Sigmoid colon (tissue), 6 donors: ENCODE measurements at regions not wholly inside any gene's neighbourhood (a gene's known extent, or its start where the extent isn't known, plus 50 kb on each side); places are given as distances from the start of the nearest gene placed in this dataset.

ENCODE experiments used
- DNase-seq: peaks from one replicate; pipeline ENCODE4 v3.0.0-alpha.2; 2019
- H3K27ac ChIP-seq, 4 donors: fragments of 200-600 bp; sonication (generic); one replicate each; pipeline ENCODE4 v1.5.1; 2016 to 2019; ENCODE audit warnings: mild to moderate bottlenecking in 1 of 4
- H3K27me3 ChIP-seq, 3 donors: fragments of 200-600 bp; sonication (generic); one replicate each; pipeline ENCODE4 v1.5.1; 2019; ENCODE audit warnings: mild to moderate bottlenecking in 1 of 3
- H3K36me3 ChIP-seq, 4 donors: fragments of 200-600 bp; sonication (generic); one replicate each; pipeline ENCODE4 v1.5.1; 2016 to 2019
- H3K4me1 ChIP-seq, 4 donors: fragments of 200-600 bp; sonication (generic); one replicate each; pipeline ENCODE4 v1.5.1; 2017 to 2019
- H3K4me3 ChIP-seq, 4 donors: fragments of 200-600 bp; sonication (generic); one replicate each; pipeline ENCODE4 v1.5.1; 2017 to 2019; ENCODE audit warnings: mild to moderate bottlenecking in 2 of 4, moderate library complexity in 1 of 4
- H3K9me3 ChIP-seq, 4 donors: fragments of 200-600 bp in 3 of 4; sonication (generic) in 3 of 4; one replicate each; pipeline versions ENCODE4 v1.5.1 to v1.6.1; 2013 to 2019
- CTCF ChIP-seq, 4 experiments: fragments of 450-650 bp in 3 of 4; fragments of 200-600 bp in 1 of 4; IDR thresholded peaks; one replicate each; pipeline ENCODE4 v1.5.1; 2016 to 2019; ENCODE audit warnings: antibody characterized with exemption in 4 of 4, mild to moderate bottlenecking in 3 of 4, moderate library complexity in 2 of 4
- EP300 ChIP-seq, 4 donors: sonication (generic); formaldehyde crosslinking; IDR thresholded peaks; one replicate each; pipeline ENCODE4 v1.6.1; 2017; ENCODE audit warnings: antibody characterized with exemption in 4 of 4
- POLR2A ChIP-seq, 2 donors: fragments of 450-650 bp; IDR thresholded peaks; one replicate each; pipeline ENCODE4 v1.6.1; 2016; ENCODE audit warnings: antibody characterized with exemption in 2 of 2, mild to moderate bottlenecking in 2 of 2, moderate library complexity in 2 of 2
- POLR2AphosphoS5 ChIP-seq, 4 donors: sonication (generic); formaldehyde crosslinking; IDR thresholded peaks; one replicate each; pipeline ENCODE4 v1.6.1; 2017; ENCODE audit warnings: antibody characterized with exemption in 4 of 4
- WGBS, 2 donors: extraction: QIAGEN DNeasy Blood & Tissue Kit; methylation state at CpG; one replicate each; pipeline ENCODE4 v1.1.7; 2013; 5-methylcytosine and 5-hydroxymethylcytosine counted together
- intact Hi-C: fragments of 100-400 bp; cut with DNase I; formaldehyde crosslinking; loops from one replicate; pipeline ENCODE4 v1.15.1; 2023
- donor health status: healthy with polysubstance abuse.
- donor health status: healthy.

- no peaks in the 10 kb centered on the region for H3K36me3 ChIP-seq
- no peak for DNase-seq
- no peak overlapping the region for H3K4me3 ChIP-seq
- no peaks in the 10 kb centered on the region for H3K4me1 ChIP-seq
- intact Hi-C loops, result no loop called here
- 50 to 68% methylated on average over 2 of the region's 2 CpGs for WGBS, 2 donors
- no peaks in the 10 kb centered on the region for H3K9me3 ChIP-seq
- no peak for TF ChIP-seq POLR2AphosphoS5 (IDR thresholded peaks at IDR 0.05)
- no peak for TF ChIP-seq POLR2A (IDR thresholded peaks at IDR 0.05)
- TF ChIP-seq CTCF (IDR thresholded peaks at IDR 0.05), result no peak
- no peak for TF ChIP-seq EP300 (IDR thresholded peaks at IDR 0.05)
- no peak overlapping the region for H3K27ac ChIP-seq
- no peaks in the 10 kb centered on the region for H3K27me3 ChIP-seq
Observed at GRCh38 chr4:164212714-164213113, 541.2 kb upstream of the SMIM31 start.

- 79 to 84% methylated on average over 13 of the region's 13 CpGs for WGBS, 2 donors
Observed at GRCh38 chr4:164215113-164215741, 538.7 kb upstream of the SMIM31 start.

GRCh38 chr4:164221631-164222030 lies 532.3 kb upstream of the SMIM31 start:
- TF ChIP-seq EP300 (IDR thresholded peaks at IDR 0.05) (no peak), CTCF (IDR thresholded peaks at IDR 0.05) (no peak), POLR2AphosphoS5 (IDR thresholded peaks at IDR 0.05) (no peak), POLR2A (IDR thresholded peaks at IDR 0.05) (no peak)
- 72 to 74% methylated on average over 1 of the region's 1 CpG for WGBS, 2 donors
- no peaks in the 10 kb centered on the region for H3K27me3 ChIP-seq
- H3K27ac ChIP-seq, result no peak overlapping the region
- peaks cover 0 to 3% (median 0%) of the 10 kb centered on the region in 4 donors for H3K9me3 ChIP-seq
- H3K4me3 ChIP-seq, result no peak overlapping the region
- H3K36me3 ChIP-seq, result no peaks in the 10 kb centered on the region
- no peaks in the 10 kb centered on the region for H3K4me1 ChIP-seq
- no peak for DNase-seq
- intact Hi-C loops, result no loop called here

More at GRCh38 chr4:164215113-164215741, 538.7 kb upstream of the SMIM31 start:
- no peak for DNase-seq
- Histone ChIP-seq H3K4me1 (no peaks in the 10 kb centered on the region), H3K27ac (no peak overlapping the region), H3K36me3 (no peaks in the 10 kb centered on the region), H3K4me3 (no peak overlapping the region), H3K27me3 (no peaks in the 10 kb centered on the region), H3K9me3 (no peaks in the 10 kb centered on the region)
- intact Hi-C loops, result no loop called here
- TF ChIP-seq EP300 (IDR thresholded peaks at IDR 0.05), result no peak
- no peak for TF ChIP-seq POLR2AphosphoS5 (IDR thresholded peaks at IDR 0.05)
- no peak for TF ChIP-seq CTCF (IDR thresholded peaks at IDR 0.05)
- TF ChIP-seq POLR2A (IDR thresholded peaks at IDR 0.05), result no peak

- H3K27ac ChIP-seq, result no peak overlapping the region
- H3K36me3 ChIP-seq, result no peaks in the 10 kb centered on the region
- intact Hi-C loops, result no loop called here
- peaks cover 0 to 3% (median 0%) of the 10 kb centered on the region in 4 donors for H3K9me3 ChIP-seq
- H3K4me1 ChIP-seq, result no peaks in the 10 kb centered on the region
- H3K4me3 ChIP-seq, result no peak overlapping the region
- TF ChIP-seq POLR2A (IDR thresholded peaks at IDR 0.05), result no peak
- no peak for TF ChIP-seq POLR2AphosphoS5 (IDR thresholded peaks at IDR 0.05)
- no peak for TF ChIP-seq CTCF (IDR thresholded peaks at IDR 0.05)
- TF ChIP-seq EP300 (IDR thresholded peaks at IDR 0.05), result no peak
- no peak for DNase-seq
- no peaks in the 10 kb centered on the region for H3K27me3 ChIP-seq
Observed at GRCh38 chr4:164224871-164225270, 529.1 kb upstream of the SMIM31 start.

- DNase-seq, result no peak
- no peaks in the 10 kb centered on the region for H3K9me3 ChIP-seq
- no peaks in the 10 kb centered on the region for H3K27me3 ChIP-seq
- no peak for TF ChIP-seq EP300 (IDR thresholded peaks at IDR 0.05)
- TF ChIP-seq POLR2A (IDR thresholded peaks at IDR 0.05), result no peak
- no peaks in the 10 kb centered on the region for H3K36me3 ChIP-seq
- no peak overlapping the region for H3K27ac ChIP-seq
- H3K4me1 ChIP-seq, result no peaks in the 10 kb centered on the region
- H3K4me3 ChIP-seq, result no peak overlapping the region
- intact Hi-C loops, result no loop called here
- WGBS, 2 donors, result 88 to 91% methylated on average over 2 of the region's 2 CpGs
Observed at GRCh38 chr4:164229255-164229654, 524.7 kb upstream of the SMIM31 start.
